ENCODE measurements at regions not wholly inside any gene's neighbourhood (a gene's known extent, or its start where the extent isn't known, plus 50 kb on each side); places are given as distances from the start of the nearest gene placed in this dataset.

DNA sequence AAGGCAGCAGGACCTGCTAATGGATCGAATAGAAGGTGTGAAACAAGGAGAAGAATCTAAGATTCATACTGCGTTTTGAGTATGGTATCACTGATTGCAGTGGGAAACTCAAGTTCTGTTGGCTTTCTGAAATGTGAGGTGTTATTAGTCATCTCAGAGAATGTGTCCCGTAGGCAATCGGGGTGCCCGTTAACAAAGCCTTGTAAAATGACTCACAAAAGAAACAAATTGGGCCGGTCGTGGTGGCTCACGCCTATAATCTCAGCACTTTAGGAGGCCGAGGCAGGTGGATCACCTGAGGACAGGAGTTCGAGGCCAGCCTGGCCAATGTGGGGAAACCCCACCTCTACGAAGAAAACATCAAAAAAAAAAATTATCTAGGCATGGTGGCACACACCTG is 118.2 kb upstream of the C7orf33 start:
- DNase-seq (ENCODE audit: extremely low read depth in 1 of 11, low read depth in 9 of 11, low spot score in 4 of 11) = no peak

DNA sequence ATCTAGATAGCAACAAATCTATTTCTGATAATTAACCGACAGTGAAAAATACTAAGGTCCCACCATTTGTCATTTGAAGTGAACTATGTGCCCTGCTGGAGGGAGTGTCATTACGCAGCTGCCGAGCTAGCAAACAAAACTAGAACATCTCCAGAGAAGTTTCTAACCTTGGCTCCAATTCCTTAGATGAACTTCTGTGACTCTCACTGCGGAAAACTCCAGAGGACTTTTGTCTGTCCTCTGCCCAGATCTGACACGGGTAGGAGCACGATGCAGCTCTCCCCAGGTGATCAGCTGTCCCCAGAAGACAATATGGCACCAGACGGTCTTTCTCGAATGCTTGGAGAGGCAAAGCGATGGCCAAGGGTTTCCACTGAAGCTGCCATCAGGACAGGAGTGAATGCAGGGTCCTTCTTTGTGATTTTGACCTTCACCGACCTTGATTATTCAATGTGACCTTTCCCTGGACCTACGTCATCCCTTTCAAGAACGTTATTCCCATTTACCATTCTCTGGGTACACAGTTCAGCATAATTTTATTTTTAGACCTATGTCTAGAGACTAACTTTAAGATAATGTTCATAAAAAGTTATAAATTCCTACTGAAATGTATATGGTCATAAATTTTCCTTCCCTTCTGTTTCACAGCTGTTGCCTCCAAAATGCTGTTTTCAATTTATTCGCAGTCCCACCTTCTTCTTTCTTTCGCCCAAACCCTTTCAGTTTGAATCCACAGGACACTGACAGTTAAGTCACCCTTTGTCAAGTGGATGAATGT is 116.7 kb upstream of the C7orf33 start:
- DNase-seq (ENCODE audit: extremely low read depth in 1 of 11, low read depth in 9 of 11, low spot score in 4 of 11) = no peak

GRCh38 chr7:148474481-148475025 is 116.0 kb upstream of the C7orf33 start:
- DNase-seq (ENCODE audit: extremely low read depth in 1 of 11, low read depth in 9 of 11, low spot score in 4 of 11) = no peak

GRCh38 chr7:148478551-148478950 is 112.0 kb upstream of the C7orf33 start:
- no peak for DNase-seq (ENCODE audit: extremely low read depth in 1 of 11, low read depth in 9 of 11, low spot score in 4 of 11)

GRCh38 chr7:148480479-148481146 is 110.0 kb upstream of the C7orf33 start:
- DNase-seq (ENCODE audit: extremely low read depth in 1 of 11, low read depth in 9 of 11, low spot score in 4 of 11) = no peak

DNA sequence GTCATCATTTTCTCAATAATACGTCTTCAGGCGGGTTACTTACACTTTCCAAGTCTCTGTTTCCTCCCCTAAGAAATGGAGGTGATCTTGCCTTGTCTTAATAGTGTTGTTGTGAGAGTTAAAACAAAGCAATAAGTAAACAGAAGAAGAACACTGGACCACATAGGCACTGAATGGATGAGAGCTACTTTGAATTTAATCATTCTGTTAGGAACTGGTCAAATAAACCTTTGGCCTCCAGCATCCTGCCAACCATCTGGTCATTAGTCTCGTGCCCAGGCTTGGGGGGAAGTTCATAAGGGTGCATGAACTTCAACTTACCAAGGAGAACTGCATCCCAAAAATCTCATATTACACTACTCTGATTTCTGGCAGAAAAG is 109.4 kb upstream of the C7orf33 start:
- DNase-seq (ENCODE audit: extremely low read depth in 1 of 11, low read depth in 9 of 11, low spot score in 4 of 11) = no peak

- DNase-seq (ENCODE audit: extremely low read depth in 1 of 11, low read depth in 9 of 11, low spot score in 4 of 11) = no peak
Observed at GRCh38 chr7:148481971-148482626, 108.5 kb upstream of the C7orf33 start.

DNA sequence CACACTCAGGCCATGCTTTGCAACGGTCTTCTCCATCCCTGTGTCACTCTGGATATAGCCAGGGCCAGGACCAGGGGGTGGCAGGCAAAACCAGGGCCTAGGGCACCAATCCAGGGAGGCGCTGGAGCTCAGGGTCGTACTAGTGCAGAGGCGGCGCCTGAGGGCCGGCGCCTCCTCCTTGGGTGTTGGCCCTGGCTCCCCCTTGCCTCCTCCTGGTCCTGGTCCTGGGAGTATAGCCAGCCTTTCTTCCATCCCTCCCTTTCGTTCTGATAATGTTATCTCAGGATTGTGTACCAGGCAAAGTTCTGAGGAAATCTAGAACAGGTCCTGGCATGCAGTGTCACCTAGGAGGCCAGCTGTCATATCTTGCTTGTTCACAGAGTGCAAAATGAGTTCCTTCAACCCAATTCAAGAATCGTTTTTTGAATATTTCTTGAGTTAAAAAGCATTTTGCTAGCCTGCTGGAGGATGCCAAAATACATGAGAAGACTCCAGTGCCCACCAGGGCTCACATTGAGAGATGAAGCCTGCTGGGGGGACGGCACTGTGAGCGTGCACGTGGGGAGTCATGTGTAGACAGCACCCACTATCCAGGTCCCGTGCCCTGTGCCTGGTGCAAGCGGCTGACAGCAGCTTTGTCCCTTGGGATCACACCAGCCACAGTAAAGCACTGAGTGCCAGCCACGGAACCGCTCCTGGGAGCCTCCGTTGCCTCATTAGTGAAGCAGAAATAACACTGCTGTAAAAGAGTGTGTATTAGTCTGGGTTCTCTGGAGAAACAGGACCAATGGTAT is 106.9 kb upstream of the C7orf33 start:
- DNase-seq (ENCODE audit: extremely low read depth in 1 of 11, low read depth in 9 of 11, low spot score in 4 of 11) = no peak

- no peak for DNase-seq (ENCODE audit: extremely low read depth in 1 of 11, low read depth in 9 of 11, low spot score in 4 of 11)
Observed at GRCh38 chr7:148484486-148484885, 106.1 kb upstream of the C7orf33 start.

DNA sequence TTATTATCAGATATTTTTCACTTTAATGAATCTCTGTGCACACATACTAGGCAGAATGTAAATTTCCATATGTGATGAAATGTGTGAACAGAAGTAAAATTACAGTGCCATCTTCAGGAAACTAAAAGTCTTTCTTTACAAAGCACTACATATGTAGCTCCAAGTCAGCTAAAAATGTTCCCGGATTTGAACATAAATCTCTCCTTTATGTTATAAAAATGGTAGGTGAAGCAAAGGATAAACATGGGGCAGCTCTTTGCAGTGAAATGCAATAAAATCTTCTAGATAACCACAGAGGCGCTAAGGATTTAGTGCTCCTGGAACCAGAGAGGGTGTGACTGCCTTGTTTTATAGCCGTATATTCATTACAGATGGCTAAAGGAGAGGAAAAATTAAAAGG is 104.9 kb upstream of the C7orf33 start:
- DNase-seq (ENCODE audit: extremely low read depth in 1 of 11, low read depth in 9 of 11, low spot score in 4 of 11) = peak in 3 of 11 donors; percentile 18 to 41 (median 28)

DNA sequence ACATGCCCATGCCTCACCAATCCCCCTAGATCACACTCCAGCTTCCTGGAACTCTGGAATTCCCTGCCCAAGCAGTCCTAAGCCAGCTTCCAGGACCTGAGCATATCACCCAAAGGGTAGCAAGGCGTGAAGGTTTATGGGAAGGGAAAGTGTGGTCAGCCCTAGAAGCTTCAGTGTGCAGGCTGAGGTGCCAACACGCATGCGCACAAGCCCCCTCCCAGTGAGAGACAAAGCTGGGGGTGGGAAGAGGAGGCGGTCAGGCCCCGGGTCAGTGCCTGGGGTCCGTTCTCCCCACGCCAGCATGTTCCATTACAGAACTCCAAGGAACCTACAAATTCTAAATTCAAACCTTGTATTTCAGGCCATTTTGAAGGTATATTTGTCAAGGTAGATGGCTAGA is 103.6 kb upstream of the C7orf33 start:
- no peak for DNase-seq (ENCODE audit: extremely low read depth in 1 of 11, low read depth in 9 of 11, low spot score in 4 of 11)

DNA sequence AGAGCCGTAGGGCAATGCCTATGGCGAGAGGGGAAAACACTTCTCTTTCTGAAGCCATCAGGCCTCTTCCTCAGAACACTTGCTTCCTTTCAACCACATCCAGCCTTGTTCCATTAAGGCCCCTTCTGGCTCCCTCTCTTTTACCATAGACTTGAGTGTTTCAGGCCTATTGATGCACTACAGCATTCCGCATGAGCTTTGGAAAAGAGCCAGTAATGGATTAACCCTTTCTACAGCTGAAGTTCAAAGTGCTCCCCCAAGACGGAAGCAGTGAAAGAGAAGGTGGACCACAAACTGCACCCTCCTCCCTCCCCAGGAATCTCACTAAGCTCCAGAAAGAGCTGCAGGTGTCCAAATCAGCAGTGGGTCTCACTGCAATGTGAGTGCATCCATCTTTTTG is 102.7 kb upstream of the C7orf33 start:
- no peak for DNase-seq (ENCODE audit: extremely low read depth in 1 of 11, low read depth in 9 of 11, low spot score in 4 of 11)

DNA sequence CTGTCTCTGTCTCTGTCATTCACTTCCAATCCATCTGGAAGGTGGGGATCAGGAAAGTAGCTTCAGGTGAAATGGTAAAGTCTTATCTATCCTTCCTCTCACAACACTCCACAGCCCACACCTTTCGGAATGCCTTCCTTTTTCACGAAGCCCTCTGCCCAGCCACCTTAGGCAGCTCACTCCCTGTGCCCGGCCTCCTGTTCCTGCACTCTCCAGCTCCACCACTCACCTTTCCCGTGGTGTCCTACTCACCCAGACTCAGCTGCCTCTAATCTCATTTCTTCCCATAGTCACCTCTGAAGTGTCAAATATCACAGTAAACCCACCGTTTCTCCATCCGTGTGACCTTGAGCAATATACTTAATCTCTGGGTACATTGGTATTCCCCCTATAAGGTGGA is 100.9 kb upstream of the C7orf33 start:
- no peak for DNase-seq (ENCODE audit: extremely low read depth in 1 of 11, low read depth in 9 of 11, low spot score in 4 of 11)

DNA sequence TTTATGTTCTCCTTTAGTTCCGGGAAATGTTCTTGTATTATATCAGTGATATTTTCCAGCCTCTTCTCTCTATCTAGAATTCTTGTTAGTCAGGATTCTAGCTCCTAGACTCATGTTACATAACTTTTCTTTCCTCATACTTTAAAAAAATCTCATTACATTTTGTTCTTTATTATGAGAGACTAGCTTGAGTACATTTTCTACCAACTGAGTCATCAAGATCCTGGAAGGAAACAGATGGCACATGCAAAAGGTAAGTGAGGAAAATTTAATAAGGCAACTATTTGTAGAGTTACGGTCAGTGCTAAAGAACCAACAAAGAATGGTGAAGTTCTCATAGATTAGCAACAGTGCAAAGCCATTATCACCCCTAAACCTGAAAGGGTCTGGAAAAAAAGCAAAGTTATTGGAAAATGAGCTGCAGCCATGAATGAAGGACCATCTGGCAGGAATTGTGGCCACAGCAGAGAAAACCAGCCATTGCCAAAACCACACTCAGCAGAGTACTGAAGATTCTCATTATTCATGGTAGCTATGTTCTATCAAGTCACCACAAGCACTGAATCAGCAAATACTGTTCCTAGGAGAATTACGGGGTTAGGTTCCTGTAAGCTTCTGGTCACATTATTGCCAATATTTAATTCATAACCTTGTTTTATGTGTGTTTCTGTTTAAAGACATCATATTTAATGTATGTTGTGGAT is 98.3 kb upstream of the C7orf33 start:
- DNase-seq (ENCODE audit: extremely low read depth in 1 of 11, low read depth in 9 of 11, low spot score in 4 of 11) = no peak

DNA sequence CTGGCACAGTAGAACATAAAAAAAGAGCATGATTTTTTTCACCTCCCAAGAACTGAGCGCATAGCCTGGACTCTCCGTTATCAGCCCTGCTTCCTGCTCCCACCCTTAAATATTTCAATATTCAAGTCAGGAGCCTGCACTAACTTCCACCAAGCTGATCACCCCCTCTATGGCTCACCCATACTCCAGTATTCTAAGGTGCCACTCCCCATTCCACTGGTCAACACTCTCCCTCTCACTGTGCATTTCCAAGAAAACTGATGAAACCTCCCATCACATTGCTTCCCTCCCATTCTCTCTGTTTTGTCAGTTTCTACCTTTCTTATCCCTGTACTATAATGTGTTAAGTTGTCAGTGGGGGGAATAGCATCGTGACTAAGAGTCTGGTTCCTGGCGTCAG is 95.0 kb upstream of the C7orf33 start:
- no peak for DNase-seq (ENCODE audit: extremely low read depth in 1 of 11, low read depth in 9 of 11, low spot score in 4 of 11)

- DNase-seq (ENCODE audit: extremely low read depth in 1 of 11, low read depth in 9 of 11, low spot score in 4 of 11) = no peak
Observed at GRCh38 chr7:148500978-148501377, 89.6 kb upstream of the C7orf33 start.

DNA sequence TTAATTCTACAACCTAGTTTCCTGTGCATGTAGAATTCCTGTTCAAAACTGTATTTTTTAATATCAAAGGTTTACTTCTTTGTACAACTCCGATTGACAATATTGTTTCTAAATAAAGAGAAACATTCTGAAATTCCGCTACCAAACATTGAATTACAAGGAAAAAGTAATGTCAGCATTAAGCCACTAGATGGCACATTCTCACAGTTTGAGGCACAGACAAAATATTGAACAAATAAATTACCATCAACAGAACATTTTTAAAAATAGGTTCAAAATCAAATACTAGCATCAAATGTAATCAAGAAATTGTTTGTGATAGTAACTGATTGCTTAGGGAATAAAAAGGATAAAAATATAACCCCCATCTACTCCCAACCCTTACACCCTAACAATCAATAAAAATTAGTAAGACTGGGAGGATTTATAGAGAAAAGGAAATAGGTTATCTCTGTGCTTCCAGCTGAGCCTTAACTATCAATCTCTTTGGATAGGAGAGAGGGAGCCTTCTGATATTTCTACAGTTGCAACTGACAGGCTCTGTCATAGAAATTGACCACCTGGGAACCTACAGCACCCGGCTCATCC is 86.6 kb upstream of the C7orf33 start:
- peak in 3 of 11 donors; percentile 28 to 46 (median 35) for DNase-seq (ENCODE audit: extremely low read depth in 1 of 11, low read depth in 9 of 11, low spot score in 4 of 11)

GRCh38 chr7:148505645-148506375 is 84.8 kb upstream of the C7orf33 start:
- DNase-seq (ENCODE audit: extremely low read depth in 1 of 11, low read depth in 9 of 11, low spot score in 4 of 11) = no peak
